ENCODE measurements at regions not wholly inside any gene's neighbourhood (a gene's known extent, or its start where the extent isn't known, plus 50 kb on each side); places are given as distances from the start of the nearest gene placed in this dataset.

DNA sequence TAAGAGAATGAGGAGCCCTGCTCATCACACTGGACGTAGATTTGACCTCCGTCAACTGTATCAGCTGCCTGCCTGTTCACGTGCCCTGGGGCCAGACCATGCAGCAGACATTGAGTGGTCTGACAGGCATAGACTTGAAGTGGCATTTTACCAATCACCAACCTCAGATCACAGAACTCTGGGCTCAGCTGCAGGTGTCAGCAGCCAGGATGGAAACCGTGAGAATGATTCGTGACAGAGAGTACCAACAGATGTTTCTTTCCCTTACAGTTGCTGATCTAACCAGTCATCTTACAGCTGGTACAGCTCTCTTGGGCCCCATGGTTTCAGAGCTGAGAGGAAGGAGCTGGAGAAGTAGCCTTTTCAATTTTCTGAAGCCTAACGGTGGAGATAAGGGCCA is 148.9 kb downstream of the EN1 start:
- no peak for DNase-seq (ENCODE audit: low read depth)

DNA sequence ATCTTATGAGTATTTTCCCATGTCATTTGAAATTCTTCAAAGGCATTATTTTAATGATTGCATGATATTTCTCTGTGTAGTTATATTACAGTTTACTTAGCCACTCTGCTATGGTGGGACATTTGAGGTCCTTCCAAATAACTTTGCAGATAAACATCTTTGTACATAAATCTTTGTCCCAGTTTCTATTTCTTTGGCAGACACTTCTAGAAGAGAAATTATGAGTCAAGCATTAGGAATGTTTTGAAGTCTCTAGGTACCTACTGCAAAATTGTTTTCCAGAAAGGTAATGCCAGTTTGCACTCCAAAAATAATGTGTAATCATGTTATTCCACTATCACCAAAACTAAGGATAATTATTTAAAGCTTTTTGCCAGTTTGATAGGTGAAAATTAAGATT is 149.7 kb downstream of the EN1 start:
- DNase-seq (ENCODE audit: low read depth), result no peak

DNA sequence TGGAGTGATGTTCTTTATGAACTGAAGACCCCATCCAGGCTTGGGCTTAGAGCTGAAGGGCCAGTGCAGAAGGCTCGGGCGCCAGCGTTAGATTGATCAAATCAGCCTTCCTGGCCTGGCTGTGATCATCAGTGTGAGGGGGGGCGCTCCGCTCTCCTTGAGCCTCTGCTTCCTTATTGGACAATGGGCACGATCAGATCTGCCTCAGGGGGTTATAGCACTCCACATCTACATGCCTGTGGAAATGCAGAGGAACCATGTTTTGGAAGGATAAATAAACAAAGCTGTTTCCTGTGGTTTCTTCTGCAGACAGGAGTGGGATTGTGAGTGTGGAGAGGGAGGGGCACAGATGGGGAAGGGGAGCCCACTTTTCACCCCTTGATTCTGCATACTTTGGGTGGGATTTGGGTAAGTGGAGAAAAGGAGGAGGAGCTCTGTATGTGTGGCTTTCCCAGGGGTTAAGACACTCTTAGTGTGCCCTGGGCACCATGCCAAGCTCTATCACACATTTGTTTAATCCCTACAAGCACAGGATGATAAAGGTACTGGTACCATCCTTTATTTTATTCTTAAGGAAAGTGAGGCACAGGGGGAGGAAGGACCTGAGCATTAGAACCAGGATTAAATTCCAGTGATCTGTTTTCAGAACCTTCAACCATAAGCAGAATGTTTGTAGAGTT is 150.5 kb downstream of the EN1 start:
- DNase-seq (ENCODE audit: low read depth), result no peak

DNA sequence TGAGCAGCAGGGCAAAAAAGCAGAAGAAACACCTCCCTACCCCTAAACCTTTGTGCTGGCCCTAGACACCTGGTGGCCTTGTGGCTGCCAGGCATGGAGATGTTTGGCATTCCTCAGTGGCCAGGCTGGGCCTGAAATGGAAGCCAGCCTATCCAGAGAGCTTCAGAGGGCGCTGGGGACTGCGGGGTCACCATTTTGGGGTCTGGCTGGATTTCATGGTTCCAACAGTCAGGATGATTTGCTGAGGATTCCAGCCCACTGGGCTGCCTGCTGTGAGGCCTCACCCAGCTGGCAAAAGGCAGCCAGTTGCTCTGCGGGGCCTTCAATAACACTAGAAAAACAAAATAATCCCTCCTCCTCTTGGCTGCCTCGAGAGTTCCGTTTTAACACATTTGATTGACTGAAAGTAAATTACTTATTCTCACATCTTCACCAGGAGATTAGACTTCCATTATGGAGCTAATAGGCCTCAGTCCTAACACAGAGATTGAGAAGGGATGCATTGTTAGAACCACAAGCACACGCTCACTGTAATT is 154.1 kb downstream of the EN1 start:
- no peak for DNase-seq (ENCODE audit: low read depth)

DNA sequence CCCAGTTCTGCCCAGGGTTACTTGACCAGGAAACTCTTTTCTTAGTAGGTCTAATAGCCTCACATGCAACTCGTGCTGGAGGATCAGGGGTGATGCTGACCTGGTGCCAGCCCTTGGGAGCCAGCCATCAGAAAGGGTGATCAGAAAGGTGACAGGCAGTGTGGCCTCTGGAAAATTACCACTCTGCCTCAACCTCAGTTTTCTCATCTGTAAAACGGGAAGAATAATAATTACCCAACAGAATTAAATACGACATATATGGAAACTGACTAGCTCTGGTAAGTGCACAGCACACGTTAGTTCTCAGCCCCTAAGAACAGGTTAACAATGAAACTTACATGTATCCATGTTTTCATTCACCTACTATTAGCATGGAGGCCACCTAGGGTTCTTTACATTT is 157.6 kb downstream of the EN1 start:
- no peak for DNase-seq (ENCODE audit: low read depth)

DNA sequence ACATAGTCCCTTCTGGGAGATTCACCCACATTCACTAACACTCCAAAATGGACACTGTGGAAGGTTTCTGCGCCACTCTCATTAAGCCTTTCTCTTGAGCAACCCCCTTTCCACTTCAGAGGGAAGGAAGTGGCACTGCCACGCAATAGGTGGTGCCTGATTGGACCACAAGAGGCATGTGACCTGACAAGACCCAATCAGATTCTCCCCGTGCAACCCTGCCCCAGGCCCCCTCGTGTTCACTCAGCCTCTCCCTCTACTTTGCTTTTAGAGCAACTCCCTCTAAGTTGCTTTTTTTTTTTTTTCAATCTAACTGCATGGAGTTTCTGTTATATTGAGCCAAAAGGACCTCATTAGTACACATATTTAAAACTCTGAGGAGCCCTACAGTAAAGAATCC is 158.0 kb downstream of the EN1 start:
- DNase-seq (ENCODE audit: low read depth), result no peak

DNA sequence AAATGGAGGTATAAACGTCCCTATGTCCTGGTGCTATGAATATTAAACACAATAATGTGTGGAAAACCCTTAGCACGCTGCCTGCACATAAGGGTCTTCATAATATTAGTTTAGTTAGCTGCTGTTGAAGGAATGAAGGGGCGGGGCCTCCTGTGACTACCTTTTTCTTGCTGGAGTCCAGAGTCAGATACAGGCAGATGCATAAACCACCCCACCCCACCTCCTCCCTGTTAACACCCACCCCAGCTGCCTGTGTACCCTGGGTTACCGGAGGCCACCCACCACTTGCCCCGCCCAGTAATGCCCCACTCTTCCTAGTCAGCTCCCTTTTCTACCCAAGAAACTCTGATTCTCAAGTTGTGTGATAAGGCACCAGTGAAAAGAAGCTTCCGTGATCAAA is 158.4 kb downstream of the EN1 start:
- DNase-seq (ENCODE audit: low read depth), result no peak

DNA sequence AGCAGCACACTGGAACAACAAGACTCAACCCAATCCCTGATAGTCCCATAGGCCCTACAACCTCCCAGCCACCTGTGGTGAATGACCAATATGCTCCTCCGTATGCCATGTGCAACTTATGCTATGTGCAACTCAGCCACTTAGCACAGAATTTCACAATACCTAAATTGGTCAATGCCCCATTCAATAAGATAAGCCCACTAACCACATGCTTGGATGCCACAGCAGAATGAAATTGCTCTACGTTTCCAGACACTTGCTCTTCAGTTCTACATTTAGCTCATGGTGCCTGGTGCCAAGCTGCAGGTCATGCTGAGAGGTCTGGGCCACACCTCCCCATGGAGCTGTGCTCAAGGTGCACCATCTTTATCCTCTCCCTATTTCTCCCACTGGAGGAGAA is 159.8 kb downstream of the EN1 start:
- no peak for DNase-seq (ENCODE audit: low read depth)

DNA sequence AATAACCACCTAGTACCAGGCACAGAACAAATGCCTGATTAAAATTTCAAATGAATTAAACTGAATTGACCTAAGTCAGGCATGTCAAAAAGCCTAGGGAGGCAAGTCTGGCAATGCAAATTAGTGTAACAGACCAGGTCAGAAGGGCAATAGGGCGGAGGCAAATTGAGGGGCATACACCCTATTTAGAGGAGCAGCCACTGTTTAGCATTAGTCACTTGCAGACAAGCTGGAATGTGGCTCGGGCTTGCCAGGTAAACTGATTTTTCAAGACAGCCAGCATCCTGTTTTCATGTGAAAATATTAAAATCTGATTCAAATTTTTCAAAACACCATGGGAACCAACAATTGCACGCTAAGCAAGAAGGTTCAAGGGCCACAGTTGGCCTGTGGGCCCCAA is 160.3 kb downstream of the EN1 start:
- no peak for DNase-seq (ENCODE audit: low read depth)

DNA sequence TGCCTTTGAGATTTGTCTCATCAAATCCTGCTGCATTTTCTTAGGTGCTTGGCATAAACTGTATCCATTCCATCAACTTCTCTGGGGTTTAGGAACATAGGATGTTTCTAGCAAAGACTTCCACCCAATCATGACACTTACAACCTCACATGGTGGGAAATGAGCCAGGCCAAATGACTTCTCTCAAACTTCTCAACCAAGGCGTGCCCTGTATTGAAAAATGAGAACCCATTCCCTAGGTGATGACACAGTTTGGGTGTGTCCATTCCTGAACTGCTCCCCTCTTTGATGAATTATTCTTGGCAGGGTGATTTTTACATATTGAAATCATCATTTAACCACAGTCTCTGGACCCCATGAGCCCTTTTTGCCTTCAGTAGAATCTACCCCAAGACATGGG is 161.1 kb downstream of the EN1 start:
- peak; percentile 45 for DNase-seq (ENCODE audit: low read depth)

DNA sequence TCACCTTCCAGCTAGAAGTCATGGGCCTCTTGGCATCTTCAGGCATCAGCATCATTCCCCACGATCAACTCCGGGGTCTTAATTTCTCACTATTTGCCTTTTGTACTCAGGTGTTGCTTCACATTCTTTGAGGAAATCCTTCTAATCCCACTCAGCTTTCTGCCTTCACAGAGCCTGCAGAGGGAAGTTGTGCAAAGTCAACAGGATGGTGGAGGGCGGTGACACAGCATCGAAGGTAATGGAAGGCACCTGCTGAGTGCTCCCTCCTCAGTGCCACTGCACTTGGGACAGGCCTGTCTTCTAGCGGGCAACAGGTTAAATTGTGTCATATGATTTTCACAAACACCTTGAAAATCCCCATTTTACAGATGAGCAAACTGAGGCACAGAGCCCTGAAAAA is 164.0 kb downstream of the EN1 start:
- no peak for DNase-seq (ENCODE audit: low read depth)

DNA sequence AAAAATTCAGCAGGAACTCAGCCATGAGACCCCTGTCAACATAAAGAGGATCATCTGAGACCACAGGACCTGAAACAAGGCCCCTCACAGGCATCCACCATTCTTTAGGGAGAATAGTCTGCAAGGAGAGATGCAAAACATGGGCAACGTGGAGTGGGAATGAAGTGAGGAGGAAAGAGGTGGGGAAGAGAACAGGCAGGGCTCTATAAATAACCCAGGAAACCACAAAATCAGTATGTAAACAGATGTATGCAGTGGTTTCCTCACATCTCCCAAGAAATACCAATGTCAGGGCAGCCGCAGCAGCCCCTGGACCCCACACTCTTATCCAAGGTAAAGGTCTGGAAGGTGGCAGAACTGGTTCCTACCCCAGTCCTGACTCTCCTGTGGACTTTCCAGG is 168.5 kb downstream of the EN1 start:
- no peak for DNase-seq (ENCODE audit: low read depth)

DNA sequence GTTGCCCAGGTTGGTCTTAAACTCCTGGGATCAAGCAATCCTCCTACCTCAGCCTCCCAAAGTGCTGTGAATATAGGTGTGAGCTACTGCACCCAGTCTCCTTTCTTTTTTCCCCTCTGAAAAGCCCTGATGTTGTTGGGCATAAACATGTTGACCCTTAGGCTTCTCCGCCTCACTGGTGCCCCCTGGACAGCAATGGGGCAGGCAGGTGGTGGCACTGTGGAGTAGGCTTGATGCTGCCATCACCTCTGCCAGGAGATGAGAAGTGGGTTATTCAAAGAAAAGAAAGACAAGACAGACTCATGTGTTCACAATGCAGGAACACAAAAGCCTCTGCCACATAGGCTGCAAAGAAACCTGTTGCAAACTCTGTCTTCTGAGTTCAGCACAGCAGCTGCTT is 169.9 kb downstream of the EN1 start:
- no peak for DNase-seq (ENCODE audit: low read depth)

DNA sequence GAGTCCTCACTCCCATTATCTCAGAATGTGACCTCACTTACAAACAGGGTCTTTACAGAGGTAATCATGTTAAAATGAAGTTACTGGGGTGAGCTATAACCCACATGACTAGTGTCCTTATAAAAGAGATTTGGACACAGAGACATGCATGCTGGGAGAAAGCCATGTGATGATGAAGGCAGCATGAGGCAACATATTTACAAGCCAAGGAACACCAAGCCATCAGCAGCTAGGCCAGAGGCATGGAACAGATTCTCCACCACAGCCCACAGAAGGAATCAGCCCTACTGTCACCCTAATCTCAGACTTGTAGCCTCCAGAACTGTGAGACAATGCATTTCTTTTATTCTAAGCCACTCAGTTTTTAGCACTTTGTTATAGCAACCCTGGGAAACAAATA is 171.9 kb downstream of the EN1 start:
- DNase-seq (ENCODE audit: low read depth), result no peak

DNA sequence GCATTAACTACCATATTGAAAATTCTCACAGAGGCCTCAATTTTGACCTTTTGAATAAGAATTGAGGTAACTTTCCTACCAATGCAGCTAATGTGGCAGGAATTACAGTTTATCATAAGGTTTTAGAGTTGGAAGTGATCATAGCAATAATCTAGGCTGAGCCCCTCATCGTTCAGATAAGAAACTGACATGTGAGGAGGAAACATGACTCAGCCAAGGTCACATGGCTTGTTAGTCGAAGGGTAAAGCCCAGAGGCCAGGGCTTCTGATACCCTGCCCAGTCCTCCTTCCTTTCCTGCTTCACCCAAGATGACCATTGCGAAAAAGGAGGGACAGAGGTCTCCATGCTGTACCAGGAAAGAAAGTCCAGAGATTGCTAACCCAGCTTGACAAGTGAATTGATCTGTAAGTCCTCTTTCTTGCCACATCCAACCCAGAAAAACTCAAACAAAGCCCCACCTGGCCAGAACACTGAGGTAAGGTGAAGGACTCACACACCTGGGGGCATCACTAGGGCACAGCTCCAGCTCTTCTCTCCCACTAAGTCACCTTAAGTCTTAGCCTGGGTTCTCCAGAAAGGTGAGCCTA is 174.8 kb downstream of the EN1 start:
- DNase-seq (ENCODE audit: low read depth), result no peak

DNA sequence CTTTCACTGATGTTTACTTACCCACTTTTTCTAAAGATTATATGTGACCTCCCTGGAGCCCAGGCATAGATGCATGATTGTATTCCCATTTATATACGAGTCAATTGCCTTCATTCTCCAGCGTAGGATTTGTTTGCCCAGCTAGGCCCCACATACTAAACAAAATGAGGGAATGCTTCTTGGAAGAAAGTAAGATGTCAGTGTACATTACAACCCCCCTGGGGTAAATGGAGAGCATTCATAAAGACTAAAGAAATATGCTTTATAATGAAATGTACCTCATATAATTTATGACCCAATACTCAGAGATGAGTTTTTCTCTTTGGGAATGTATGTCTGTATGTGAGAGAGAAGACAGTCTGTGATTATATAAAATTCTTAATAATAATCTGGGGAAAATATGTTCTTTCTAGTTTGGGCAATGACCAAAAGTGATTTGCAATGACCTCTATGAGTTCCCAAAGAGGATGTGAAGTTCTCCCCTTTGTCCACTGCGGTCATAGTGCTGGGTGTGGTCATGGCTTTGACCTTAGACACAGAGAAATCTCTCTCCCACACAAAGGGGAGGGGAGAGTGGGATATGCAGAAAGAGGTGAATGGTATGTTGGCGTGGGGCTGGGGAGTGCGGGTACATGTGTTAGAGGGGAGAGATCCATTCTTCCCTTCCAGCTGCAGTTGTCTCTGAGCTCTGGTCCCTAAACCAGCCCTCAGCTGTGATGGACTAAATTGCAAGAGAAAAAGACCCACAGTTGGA is 175.6 kb downstream of the EN1 start:
- no peak for DNase-seq (ENCODE audit: low read depth)

DNA sequence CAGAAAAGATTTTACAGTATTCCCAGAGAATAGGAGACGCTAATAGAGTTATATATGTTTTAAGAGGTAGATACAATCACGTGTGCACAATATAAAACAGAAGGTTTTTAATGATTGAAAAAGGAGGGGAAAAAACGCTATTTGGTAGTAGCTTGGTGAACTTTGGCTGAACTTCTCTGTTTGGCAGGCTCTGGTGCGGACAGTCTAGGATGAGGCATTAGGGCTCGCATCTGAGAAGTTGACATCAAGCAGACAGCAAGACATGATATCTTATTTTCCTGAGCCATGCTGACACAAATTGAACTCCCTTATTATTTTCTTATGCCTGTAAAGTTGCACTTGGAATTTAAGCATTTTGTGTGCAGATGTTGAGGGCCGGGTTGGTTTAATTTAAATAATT is 176.6 kb downstream of the EN1 start:
- peak; percentile 40 for DNase-seq (ENCODE audit: low read depth)

DNA sequence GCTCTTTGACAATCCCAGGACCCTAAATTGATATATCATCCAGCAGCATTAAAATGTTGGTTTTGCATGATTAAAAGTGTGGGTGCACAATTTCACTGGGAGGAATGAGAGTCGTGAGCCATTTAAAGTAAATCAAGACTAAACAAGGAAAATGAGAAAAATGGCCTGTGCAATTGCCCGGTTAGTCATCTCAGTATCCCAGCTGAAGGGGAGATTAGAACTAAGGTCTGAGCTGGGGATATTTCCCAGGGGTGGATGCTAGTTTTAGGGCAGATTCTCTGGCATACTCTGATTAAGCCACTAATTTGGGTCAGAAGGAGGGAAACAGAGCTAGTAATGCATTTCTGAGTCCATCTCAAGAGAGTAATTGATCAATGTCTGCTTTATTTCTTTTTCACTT is 177.2 kb downstream of the EN1 start:
- DNase-seq (ENCODE audit: low read depth), result no peak

DNA sequence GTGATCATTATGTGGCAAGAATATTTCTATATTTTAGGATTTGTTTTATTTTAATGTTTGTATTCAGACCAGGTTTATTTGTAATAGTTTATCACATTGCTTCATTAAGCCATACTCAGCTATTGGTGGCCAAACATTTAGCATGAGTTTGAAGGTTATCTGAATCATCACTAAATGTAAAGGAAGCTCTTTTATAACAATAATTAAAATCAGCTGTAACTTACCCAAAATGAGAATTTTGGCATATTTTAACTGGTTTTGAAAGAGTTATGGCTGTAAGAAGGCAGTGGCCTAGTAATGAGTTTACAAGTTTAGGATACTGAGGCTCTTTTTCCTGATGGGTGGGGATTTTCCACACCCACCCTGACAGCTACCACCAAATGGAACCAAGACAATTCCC is 177.8 kb downstream of the EN1 start:
- DNase-seq (ENCODE audit: low read depth), result no peak

DNA sequence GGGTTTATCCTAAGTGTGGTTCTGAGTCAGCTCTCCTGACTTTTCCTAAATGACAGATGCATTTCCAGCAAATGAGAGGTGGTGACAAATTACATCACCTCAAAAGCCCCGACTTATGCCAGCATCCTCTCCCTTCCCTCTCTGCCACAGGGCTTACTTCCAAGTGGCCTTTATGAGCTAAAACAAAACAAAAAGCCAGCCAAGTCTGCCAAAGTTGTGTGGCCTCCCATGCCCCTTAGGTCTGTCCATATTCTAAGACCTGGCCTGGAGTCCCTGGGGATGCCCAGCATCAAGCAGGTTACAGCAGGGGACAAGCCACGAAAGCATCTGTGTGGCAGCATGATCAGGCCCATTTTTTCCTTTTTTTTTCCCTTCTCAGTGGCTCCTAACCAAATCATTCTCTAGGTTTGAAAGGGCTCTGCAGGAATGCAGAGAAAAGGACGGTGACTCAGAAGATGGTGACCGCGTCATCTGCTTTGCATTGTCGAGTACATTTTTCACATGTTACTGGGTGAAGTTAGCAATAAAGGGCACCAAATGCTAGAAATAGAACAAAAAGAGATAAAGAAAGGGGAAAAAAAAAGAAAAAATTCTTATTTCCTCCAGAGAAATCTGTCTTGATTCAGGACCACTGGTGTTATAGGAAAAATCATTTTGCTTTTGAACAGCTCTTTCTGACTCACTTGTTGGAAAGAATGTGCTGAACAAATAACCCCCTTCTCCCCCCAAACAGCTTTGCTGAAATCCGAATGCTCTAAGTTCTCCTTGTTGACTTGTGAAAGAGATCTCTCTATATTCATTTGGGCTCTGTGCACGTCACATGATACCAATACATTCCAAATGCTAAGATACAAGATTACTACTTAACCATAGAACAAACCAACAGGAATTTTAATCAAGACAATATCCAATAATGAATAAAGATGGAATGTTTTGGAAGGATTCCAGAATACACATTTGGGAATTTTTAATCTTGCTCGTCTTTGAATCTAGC is 178.7 kb downstream of the EN1 start:
- DNase-seq (ENCODE audit: low read depth), result peak; percentile 98

DNA sequence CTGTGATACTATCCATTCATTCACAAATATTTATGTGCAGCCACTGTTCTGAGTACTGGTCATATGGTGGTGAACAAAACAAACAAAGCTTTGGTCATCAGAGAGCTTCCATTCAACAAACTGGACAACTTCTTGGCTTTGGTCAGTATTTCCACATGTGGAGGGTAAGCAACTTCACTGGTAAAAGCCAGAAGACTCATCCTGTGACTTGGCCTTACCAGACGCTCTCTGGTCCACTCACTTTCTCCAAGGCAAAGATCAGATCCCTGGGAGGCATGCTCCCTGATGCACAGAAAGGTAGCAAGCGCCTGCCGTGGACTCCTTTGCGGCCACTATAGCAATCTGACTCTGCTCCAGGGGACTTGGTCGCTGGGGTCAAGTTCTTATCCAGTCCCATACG is 179.5 kb downstream of the EN1 start:
- DNase-seq (ENCODE audit: low read depth), result peak; percentile 85

DNA sequence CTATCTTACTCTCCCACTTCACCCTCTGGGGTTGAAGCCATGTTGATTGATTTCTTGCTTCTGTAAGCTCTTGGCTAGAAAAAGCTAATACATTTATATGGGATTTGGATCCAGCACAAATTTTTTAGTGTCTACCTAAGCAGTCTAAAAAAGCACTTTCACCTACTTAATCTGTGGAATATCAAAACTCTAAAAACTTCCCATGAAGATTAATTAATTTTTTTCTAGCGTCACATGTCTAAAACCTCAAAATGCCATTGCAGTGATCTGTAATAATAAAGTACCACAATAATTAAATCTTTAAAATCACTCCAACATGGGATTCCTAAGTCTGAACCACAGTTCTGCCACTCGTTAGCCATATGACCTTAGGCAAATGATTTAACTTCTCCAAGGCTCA is 180.1 kb downstream of the EN1 start:
- DNase-seq (ENCODE audit: low read depth), result peak; percentile 67

Measured in GM04503 (cell line).